GM12873 (cell line): ENCODE measurements at regions not wholly inside any gene's neighbourhood (a gene's known extent, or its start where the extent isn't known, plus 50 kb on each side); places are given as distances from the start of the nearest gene placed in this dataset.

Experiments
- TF ChIP-seq, protein P1 (sequence below): IDR thresholded peaks from 2 replicates; pipeline ENCODE4 v1.5.1; 2012; ENCODE audit warnings: low read depth, mild to moderate bottlenecking, moderate library complexity, low read length, control low read depth; ENCODE audit not compliant: insufficient read depth; ENCODE audit errors: missing control alignments

DNA sequence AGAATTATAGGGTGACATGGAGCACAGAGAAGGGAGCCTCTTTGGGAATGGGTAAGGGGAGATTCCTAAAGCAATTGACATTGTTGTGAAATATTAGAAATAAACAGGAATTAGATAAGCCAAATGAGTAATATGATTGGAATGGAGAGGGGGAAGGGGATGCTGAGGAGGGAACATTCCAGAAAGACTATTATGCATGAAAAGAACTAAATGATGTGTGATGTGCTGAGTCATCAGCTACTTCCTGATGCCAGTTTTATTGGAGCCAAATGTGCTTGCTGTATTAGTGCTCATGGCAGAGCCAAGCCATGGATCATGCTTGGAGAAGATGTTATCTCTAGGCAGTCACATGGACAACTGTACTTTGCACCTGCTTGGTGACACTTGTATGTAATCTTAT, 189.0 kb upstream of the HCCS start:
- TF ChIP-seq, protein P1, sequence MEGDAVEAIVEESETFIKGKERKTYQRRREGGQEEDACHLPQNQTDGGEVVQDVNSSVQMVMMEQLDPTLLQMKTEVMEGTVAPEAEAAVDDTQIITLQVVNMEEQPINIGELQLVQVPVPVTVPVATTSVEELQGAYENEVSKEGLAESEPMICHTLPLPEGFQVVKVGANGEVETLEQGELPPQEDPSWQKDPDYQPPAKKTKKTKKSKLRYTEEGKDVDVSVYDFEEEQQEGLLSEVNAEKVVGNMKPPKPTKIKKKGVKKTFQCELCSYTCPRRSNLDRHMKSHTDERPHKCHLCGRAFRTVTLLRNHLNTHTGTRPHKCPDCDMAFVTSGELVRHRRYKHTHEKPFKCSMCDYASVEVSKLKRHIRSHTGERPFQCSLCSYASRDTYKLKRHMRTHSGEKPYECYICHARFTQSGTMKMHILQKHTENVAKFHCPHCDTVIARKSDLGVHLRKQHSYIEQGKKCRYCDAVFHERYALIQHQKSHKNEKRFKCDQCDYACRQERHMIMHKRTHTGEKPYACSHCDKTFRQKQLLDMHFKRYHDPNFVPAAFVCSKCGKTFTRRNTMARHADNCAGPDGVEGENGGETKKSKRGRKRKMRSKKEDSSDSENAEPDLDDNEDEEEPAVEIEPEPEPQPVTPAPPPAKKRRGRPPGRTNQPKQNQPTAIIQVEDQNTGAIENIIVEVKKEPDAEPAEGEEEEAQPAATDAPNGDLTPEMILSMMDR = no peak

DNA sequence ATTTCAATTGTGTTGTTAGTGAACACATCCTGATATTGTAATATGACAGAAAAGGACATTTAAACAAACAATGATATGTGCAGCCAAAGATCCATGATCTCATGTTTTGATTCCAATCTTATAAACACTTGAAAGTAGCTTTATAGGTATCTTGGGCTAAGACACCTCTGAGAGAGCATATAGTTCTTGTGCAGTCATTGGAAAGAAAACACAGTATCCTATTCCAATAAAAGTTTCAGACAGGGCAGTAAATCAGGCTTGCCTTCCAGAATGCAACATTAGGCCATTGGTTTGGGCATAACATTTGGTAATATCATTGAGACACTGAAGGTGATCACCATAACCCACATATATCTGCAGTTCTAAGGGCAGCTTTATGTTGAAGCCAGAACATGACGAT, 188.3 kb upstream of the HCCS start:
- TF ChIP-seq, protein P1 = no peak

DNA sequence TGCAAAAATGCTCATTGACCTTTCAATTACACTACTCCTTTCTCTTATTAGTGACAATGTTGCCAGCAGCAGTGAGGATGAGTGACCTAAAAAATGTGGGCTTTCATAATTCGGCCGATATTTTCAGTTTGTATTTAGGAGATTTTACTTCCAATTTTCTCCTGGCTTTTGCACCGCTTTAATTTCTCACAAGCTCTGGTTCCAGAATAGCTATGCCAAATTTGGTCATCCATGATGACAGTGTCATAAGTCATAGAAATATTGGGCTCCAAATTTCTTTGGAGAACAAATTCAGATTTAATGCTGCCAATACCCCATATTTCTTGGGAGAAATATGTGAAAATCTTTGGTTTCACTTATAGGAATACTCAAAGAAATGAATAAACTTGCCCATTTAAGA, 187.7 kb upstream of the HCCS start:
- TF ChIP-seq, protein P1 = no peak

DNA sequence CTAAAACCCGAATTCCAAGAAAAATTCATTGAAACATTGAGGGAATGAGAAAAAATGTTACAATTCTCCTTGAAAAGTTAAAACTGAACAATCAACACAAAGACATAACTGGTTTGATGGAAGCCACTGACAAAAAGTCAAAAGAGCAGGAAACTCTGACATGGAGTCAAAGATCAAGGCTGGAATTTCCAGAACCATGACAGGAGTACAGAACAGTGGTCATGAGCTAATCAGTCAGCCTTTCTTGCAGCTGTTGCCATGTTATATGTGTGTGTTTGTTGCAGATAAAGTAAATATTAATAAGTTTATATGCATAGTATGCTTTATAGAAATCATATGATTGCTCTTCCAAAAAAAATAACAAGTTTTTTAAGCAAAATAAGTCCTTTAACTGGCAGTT, 184.7 kb upstream of the HCCS start:
- TF ChIP-seq, protein P1 = no peak

DNA sequence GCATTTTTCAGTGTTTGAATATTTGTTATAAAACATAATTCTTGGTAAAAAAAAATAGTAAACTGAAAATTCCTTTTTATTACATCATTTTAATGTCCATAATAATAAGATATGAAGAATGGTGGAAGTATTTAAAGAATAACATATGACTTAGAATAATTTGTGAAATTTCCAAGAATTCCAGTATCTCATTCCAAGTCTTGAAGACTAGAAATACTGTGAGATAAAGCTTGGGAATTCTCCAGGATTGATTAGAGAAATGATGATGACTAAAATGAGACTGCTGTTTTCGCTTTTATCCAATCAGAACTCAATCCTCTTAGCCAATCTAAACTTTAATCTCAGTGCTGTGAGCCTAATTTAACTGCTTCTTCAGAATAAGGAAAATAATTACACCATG, 184.2 kb upstream of the HCCS start:
- TF ChIP-seq, protein P1 = no peak

DNA sequence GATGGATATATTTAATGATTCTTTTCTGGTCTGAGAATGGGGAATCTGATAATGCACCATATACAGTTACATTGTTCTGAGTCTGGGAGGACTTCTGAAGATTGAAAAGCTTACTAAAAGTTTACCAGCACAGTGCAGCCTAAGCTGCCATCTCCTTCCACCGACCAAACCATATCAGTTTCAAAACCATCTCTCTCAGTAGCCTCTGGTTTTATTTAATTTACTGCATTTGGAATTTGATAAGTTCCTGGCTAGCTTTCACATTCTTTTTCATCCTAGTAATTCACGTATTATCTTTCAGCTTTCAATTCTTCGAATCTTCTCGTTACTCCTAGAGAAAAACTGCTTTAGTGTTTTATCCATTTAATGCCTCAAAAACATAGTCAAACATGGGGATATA, 181.4 kb upstream of the HCCS start:
- TF ChIP-seq, protein P1 = no peak

DNA sequence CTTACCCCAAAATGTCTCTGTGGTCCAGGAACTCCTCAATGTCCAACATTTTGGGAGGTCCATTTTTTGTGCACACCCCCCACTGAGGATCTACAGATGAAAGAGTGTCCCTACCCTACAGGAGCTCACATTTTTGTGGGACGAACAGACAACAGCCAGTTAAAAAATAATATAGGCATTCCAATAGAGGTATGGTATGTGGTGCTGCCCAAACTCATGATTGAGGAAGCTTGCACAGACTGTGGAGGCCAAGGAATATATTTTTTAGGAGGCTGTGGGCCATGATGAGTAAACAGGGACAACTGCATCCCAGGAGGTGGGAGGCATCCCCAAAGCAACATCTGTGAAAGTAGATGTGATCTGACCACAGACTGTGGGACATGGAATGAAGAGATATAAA, 181.0 kb upstream of the HCCS start:
- TF ChIP-seq, protein P1 = no peak
